Karpas-422 (cell line): ENCODE measurements at regions not wholly inside any gene's neighbourhood (a gene's known extent, or its start where the extent isn't known, plus 50 kb on each side); places are given as distances from the start of the nearest gene placed in this dataset.

Experiments
- DNase-seq: peaks from one replicate; pipeline ENCODE4 v3.0.0-alpha.2; 2015
- H2AFZ ChIP-seq: fragments of 200-600 bp; sonication (generic); 2 replicates; pipeline ENCODE4 v1.6.1; 2014; ENCODE audit warnings: antibody characterized with exemption, low read length, mixed read lengths
- H3K27ac ChIP-seq: fragments of 200-600 bp; sonication (generic); 2 replicates; pipeline ENCODE4 v1.5.1; 2014; ENCODE audit warnings: mild to moderate bottlenecking, low read length, moderate library complexity
- H3K27me3 ChIP-seq: fragments of 200-600 bp; sonication (generic); 2 replicates; pipeline ENCODE4 v1.6.1; 2014; ENCODE audit warnings: low read length, mixed read lengths
- H3K36me3 ChIP-seq: fragments of 200-600 bp; sonication (generic); 2 replicates; pipeline ENCODE4 v1.6.1; 2014; ENCODE audit warnings: low read length, mixed read lengths; ENCODE audit not compliant: insufficient read depth
- H3K4me1 ChIP-seq: fragments of 200-600 bp; sonication (generic); 2 replicates; pipeline ENCODE4 v1.6.1; 2014; ENCODE audit warnings: mild to moderate bottlenecking, low read length, mixed read lengths
- H3K4me2 ChIP-seq: fragments of 200-600 bp; sonication (generic); 2 replicates; pipeline ENCODE4 v1.6.1; 2014; ENCODE audit warnings: low read length, low read depth, mild to moderate bottlenecking; ENCODE audit not compliant: poor library complexity, severe bottlenecking
- H3K4me3 ChIP-seq: fragments of 200-600 bp; sonication (generic); 2 replicates; pipeline ENCODE4 v1.5.1; 2014; ENCODE audit warnings: mild to moderate bottlenecking, antibody characterized with exemption, low read length, mixed read lengths
- H3K79me2 ChIP-seq: fragments of 200-600 bp; sonication (generic); 2 replicates; pipeline ENCODE4 v1.6.1; 2014; ENCODE audit warnings: mild to moderate bottlenecking, low read length, mixed read lengths
- H3K9ac ChIP-seq: fragments of 200-600 bp; sonication (generic); 2 replicates; pipeline ENCODE4 v1.6.0; 2014; ENCODE audit warnings: low read length
- H3K9me2 ChIP-seq: fragments of 200-600 bp; sonication (generic), shearing (Covaris generic); replicated peaks from 2 replicates; pipeline ENCODE4 v1.6.0; 2014; ENCODE audit warnings: mild to moderate bottlenecking, low read length, moderate library complexity; ENCODE audit not compliant: insufficient read depth
- H3K9me3 ChIP-seq: fragments of 300-700, 200-600 bp; sonication (generic); 2 replicates; pipeline ENCODE4 v1.6.1; 2014; ENCODE audit warnings: low read length, mixed read lengths
- H4K20me1 ChIP-seq: fragments of 200-600 bp; sonication (generic); 2 replicates; pipeline ENCODE4 v1.6.1; 2014; ENCODE audit warnings: mild to moderate bottlenecking, antibody characterized with exemption, low read length, low read depth; ENCODE audit not compliant: insufficient read depth

- no peaks in the 10 kb centered on the region for H3K27me3 ChIP-seq
- no peaks in the 10 kb centered on the region for H4K20me1 ChIP-seq
- no peak overlapping the region for H3K4me2 ChIP-seq
- H2AFZ ChIP-seq: no peak overlapping the region
- H3K9ac ChIP-seq: no peak overlapping the region
- H3K9me3 ChIP-seq: peaks cover 15% of the 10 kb centered on the region
- H3K4me1 ChIP-seq: no peaks in the 10 kb centered on the region
- H3K27ac ChIP-seq: no peak overlapping the region
- H3K36me3 ChIP-seq: no peaks in the 10 kb centered on the region
- no peak overlapping the region for H3K4me3 ChIP-seq
- no peaks in the 10 kb centered on the region for H3K9me2 ChIP-seq
- no peak for DNase-seq
- H3K79me2 ChIP-seq: no peaks in the 10 kb centered on the region
These were observed 1358.5 kb upstream of the NXPH2 start for GRCh38 chr2:140138736-140139135.

DNA sequence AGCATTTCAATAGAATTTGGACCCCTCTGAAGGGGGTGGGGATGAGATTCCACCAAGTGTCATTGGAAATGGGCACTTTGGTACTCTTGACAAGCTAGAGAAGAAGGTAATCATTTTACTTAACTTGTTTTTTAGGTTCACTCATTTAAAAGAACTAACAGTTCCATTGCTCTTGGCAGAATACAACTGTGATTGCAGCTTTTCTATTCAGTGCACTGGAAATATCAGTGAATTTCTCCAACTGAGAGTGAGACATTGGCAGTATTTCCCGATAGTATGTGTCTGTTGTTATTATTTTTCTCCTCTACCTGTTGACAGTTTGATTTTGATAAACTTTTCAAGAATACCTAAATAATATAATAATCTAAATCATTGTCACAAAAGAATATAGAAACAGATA is 1356.7 kb upstream of the NXPH2 start:
- no peak overlapping the region for H3K4me3 ChIP-seq
- no peaks in the 10 kb centered on the region for H3K36me3 ChIP-seq
- no peaks in the 10 kb centered on the region for H3K27me3 ChIP-seq
- no peaks in the 10 kb centered on the region for H3K79me2 ChIP-seq
- no peak overlapping the region for H2AFZ ChIP-seq
- no peaks in the 10 kb centered on the region for H3K9me2 ChIP-seq
- no peak overlapping the region for H3K27ac ChIP-seq
- peaks cover 19% of the 10 kb centered on the region for H3K9me3 ChIP-seq
- no peak overlapping the region for H3K9ac ChIP-seq
- no peak overlapping the region for H3K4me2 ChIP-seq
- H3K4me1 ChIP-seq: no peaks in the 10 kb centered on the region
- H4K20me1 ChIP-seq: no peaks in the 10 kb centered on the region
- DNase-seq: no peak

- no peak for DNase-seq
- Histone ChIP-seq H3K4me3 (no peak overlapping the region), H3K4me1 (no peaks in the 10 kb centered on the region), H3K27me3 (no peaks in the 10 kb centered on the region), H3K9me2 (no peaks in the 10 kb centered on the region), H3K79me2 (no peaks in the 10 kb centered on the region), H3K27ac (no peak overlapping the region), H3K4me2 (no peak overlapping the region), H4K20me1 (no peaks in the 10 kb centered on the region), H2AFZ (no peak overlapping the region), H3K36me3 (no peaks in the 10 kb centered on the region), H3K9me3 (peaks cover 19% of the 10 kb centered on the region), H3K9ac (no peak overlapping the region)
These were observed 1356.2 kb upstream of the NXPH2 start for GRCh38 chr2:140136366-140136765.

DNA sequence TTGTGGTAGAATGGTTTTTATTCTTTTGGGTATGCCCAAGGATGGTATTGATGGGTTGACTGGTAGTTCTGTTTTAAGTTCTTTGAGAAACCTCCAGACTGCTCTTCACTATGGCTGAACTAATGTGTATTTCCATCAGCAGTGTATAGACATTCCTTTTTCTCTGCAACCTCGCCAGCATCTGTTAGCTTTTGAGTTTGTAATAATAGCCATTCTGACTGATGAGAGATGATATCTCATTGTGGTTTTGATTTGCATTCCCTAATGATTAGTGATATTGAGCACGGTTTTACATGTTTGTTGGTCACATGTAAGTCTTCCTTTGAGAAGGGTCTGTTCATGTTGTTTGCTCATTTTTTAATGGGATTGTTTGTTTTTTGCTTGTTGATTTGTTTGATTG is 1348.7 kb upstream of the NXPH2 start:
- Histone ChIP-seq H3K4me1 (no peaks in the 10 kb centered on the region), H3K27me3 (no peaks in the 10 kb centered on the region), H3K9ac (no peak overlapping the region), H3K79me2 (no peaks in the 10 kb centered on the region), H4K20me1 (no peaks in the 10 kb centered on the region), H3K9me2 (no peaks in the 10 kb centered on the region), H2AFZ (no peak overlapping the region), H3K27ac (no peak overlapping the region), H3K36me3 (no peaks in the 10 kb centered on the region), H3K9me3 (peaks cover 23% of the 10 kb centered on the region), H3K4me3 (no peak overlapping the region), H3K4me2 (no peak overlapping the region)
- DNase-seq: no peak

GRCh38 chr2:140122001-140122400 is 1341.8 kb upstream of the NXPH2 start:
- no peaks in the 10 kb centered on the region for H3K79me2 ChIP-seq
- no peaks in the 10 kb centered on the region for H3K4me1 ChIP-seq
- no peaks in the 10 kb centered on the region for H3K36me3 ChIP-seq
- no peaks in the 10 kb centered on the region for H3K27me3 ChIP-seq
- no peak overlapping the region for H3K27ac ChIP-seq
- no peak for DNase-seq
- H4K20me1 ChIP-seq: no peaks in the 10 kb centered on the region
- H3K4me2 ChIP-seq: no peak overlapping the region
- H2AFZ ChIP-seq: no peak overlapping the region
- no peak overlapping the region for H3K9ac ChIP-seq
- peaks cover 23% of the 10 kb centered on the region for H3K9me3 ChIP-seq
- H3K9me2 ChIP-seq: no peaks in the 10 kb centered on the region
- H3K4me3 ChIP-seq: no peak overlapping the region

DNA sequence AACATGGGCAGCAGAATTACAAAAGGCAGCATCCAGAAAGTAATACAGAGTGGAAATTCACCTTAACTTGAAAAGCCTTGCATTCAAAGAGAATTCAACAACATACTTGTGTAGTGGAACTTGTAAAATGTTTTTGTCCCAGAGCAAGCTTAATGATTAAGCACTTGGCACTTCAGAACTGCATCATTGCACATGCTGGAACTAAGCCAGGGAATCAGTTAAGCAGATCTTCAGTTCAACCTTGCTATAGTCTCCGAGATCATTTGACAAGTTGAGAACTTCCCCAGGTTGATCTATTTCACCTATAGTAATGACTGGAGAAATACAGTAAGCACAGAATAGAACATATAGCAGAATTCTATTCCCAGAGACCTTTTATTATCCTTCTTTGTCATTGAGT is 1337.2 kb upstream of the NXPH2 start:
- H3K4me1 ChIP-seq: no peaks in the 10 kb centered on the region
- no peak overlapping the region for H2AFZ ChIP-seq
- H3K4me3 ChIP-seq: no peak overlapping the region
- no peaks in the 10 kb centered on the region for H3K36me3 ChIP-seq
- no peak overlapping the region for H3K4me2 ChIP-seq
- H3K9ac ChIP-seq: no peak overlapping the region
- H4K20me1 ChIP-seq: no peaks in the 10 kb centered on the region
- H3K9me3 ChIP-seq: peaks cover 21% of the 10 kb centered on the region
- no peaks in the 10 kb centered on the region for H3K79me2 ChIP-seq
- no peak for DNase-seq
- no peaks in the 10 kb centered on the region for H3K27me3 ChIP-seq
- H3K9me2 ChIP-seq: no peaks in the 10 kb centered on the region
- no peak overlapping the region for H3K27ac ChIP-seq

DNA sequence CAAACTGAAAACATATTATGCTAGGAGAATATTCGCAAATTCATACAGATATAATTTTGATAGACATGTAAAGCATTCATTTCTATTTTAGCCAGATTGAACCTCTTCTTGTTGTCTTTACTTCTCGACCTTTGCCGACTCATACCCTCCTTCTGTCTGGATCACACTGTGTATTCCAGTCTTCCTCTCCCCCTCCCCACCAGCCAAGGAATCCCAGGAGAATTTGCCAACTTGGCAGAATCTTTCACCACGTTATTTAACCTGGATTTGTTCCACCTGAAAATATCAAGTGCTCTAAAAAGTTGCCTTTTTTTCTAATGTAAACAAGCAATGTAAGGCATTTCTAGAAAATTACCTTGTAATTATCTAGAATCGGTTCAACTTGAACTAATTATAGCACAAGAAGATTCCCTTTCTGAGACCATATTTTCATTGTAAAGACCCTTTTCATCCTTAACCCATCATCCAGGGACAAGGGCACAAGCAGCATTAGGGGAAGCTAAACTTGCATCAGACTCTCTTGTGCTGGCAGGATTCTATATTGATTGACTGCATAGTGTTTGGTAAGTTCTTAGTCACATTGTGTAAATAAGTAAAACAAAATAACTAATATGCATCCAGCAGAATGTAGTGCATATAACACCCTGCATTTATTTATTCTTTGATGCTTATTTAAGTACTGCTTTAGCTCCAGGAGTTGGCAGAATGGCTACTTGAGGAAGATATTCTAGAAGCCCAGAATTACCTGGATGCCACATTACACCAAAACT is 1328.7 kb upstream of the NXPH2 start:
- no peak for DNase-seq
- Histone ChIP-seq H3K27ac (no peak overlapping the region), H3K9me3 (peaks cover 13% of the 10 kb centered on the region), H4K20me1 (no peaks in the 10 kb centered on the region), H3K4me3 (no peak overlapping the region), H3K9me2 (no peaks in the 10 kb centered on the region), H3K36me3 (no peaks in the 10 kb centered on the region), H3K4me2 (no peak overlapping the region), H2AFZ (no peak overlapping the region), H3K27me3 (no peaks in the 10 kb centered on the region), H3K9ac (no peak overlapping the region), H3K4me1 (no peaks in the 10 kb centered on the region), H3K79me2 (no peaks in the 10 kb centered on the region)

DNA sequence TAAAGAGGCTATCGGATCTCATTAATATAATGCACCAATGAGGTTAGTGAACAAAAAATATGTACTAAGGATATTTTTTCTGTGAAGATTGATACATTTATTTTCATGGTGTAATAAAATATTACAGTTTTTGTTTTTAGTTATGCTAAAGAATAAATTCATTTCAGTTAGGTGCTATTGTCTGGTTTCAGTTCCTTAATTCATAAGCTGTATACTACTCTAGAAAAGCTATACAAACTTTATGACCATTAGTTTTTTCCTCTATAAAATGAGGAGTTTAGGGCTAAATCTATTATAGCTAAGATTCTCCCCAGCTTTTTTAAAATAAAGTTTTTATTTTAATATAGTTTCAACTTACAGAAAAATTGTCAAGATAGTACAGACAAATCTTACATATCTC is 1311.7 kb upstream of the NXPH2 start:
- no peak for DNase-seq

More for the DNA sequence above, 1311.7 kb upstream of the NXPH2 start:
- Histone ChIP-seq H3K27me3 (no peaks in the 10 kb centered on the region), H2AFZ (no peak overlapping the region), H3K9me2 (no peaks in the 10 kb centered on the region), H3K4me2 (no peak overlapping the region), H3K4me1 (no peaks in the 10 kb centered on the region), H3K9ac (no peak overlapping the region), H3K4me3 (no peak overlapping the region), H3K27ac (no peak overlapping the region), H4K20me1 (no peaks in the 10 kb centered on the region), H3K9me3 (peaks cover 11% of the 10 kb centered on the region), H3K79me2 (no peaks in the 10 kb centered on the region), H3K36me3 (no peaks in the 10 kb centered on the region)
